ENCODE measurements at regions not wholly inside any gene's neighbourhood (a gene's known extent, or its start where the extent isn't known, plus 50 kb on each side); places are given as distances from the start of the nearest gene placed in this dataset.

DNA sequence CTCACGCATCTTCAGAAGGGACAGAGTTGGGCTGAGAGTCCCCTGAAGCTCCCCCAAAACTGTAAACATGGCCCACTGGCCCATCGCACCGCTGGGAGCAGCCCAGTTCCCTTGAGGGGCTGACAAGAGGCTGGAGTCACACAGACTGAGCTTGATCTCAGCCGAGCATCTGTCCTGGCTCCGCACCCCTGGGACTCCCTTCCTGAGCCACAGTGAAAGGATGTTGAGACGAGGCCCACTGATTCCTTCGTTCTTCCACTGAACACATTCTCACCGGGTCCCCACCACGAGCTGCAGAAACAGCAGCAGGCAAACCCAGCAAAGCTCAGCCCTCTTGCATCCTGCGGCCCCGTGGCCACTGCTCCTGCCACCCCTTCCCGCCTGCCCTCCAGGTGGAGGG is 145.9 kb upstream of the CIBAR2 start:
- DNase-seq, result no peak

DNA sequence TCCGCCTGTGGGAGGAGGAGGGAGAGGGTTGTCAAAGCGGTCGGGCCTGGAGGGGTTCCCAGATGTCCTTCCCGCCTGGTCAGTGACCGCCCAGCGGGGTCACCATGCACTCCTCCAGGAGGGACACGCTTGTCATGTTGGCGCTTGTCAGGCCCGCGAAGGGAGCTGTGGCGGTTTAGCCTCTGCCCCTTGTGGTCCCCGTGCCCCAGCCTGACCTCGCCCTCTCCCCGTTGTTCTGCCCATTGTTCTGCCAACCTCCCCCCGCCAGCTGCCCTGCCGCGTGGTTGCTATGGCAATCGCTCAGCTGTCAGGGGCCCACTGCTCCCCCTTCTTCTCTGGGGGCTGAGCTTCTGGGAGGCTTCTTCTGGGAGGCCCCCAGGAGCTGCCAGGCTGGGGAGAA is 146.4 kb upstream of the CIBAR2 start:
- no peak for DNase-seq

DNA sequence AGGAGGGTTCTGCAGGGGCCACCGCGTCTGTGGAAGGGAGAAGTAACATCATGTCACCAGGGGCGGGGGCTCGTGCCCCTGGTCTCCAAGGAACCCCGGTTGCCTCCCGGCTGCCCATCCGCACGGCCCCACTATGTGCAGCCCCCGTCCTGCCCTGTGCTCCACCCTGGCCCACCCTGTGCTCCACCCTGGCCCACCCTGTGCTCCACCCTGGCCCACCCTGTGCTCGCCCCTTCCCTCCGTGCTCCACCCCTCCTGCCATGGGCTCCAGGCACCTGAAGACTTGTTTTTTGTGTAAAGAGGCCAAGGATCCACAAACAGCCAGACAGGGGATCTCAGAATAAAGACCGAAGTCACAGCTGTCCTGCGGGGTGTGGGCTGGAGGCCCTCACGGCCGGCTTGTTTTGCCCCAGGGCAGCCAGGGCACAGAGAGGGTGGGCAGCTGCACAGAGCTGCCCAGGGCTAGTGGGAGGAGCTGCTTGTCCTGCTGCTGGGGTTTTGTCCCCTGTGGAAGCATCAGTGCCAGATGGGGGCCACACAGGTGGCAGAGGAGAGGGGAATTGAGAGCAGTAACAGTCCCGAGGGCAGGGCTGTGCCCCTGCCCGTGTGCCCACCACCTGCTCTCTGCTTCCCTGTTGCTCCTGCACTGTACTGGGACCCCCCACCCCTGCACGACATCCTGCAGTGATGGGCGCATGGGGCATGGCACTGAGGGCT is 147.0 kb upstream of the CIBAR2 start:
- no peak for DNase-seq

DNA sequence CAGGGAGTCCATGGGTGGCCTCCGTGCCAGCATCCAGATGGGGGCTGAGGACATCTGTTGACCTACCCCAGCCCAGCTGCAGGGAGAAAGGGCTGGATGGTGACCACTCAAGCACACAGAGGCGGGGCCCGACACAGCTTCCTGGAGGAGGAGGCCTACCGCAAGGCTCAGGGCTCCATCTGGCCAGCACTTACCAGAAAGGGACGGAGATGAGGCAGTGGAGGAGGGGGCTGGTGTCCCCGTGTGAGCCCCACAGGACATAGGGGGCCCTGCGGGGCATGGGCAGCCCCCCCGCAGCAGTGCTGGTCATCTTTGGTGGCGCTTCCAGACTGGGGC is 147.5 kb upstream of the CIBAR2 start:
- no peak for DNase-seq

DNA sequence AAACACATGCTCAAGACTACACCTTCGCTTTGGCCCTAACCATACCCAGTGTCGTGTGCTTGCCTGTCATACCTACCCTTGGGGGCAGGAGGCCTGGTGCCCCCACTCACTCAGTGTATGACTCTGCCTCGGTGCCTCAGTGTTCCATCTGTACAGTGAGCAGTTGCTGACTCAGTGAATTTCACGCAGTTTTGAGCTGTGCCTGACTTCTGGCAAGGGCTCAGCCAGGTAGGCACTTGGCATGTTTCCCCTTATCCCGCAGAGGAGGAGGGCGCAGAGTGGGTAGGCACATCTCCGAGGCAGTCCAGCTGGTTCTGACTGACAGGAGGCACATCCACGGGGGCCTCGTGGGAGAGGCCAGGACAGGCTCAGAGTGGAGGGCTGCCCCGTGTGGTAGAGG is 148.9 kb upstream of the CIBAR2 start:
- DNase-seq, result no peak

DNA sequence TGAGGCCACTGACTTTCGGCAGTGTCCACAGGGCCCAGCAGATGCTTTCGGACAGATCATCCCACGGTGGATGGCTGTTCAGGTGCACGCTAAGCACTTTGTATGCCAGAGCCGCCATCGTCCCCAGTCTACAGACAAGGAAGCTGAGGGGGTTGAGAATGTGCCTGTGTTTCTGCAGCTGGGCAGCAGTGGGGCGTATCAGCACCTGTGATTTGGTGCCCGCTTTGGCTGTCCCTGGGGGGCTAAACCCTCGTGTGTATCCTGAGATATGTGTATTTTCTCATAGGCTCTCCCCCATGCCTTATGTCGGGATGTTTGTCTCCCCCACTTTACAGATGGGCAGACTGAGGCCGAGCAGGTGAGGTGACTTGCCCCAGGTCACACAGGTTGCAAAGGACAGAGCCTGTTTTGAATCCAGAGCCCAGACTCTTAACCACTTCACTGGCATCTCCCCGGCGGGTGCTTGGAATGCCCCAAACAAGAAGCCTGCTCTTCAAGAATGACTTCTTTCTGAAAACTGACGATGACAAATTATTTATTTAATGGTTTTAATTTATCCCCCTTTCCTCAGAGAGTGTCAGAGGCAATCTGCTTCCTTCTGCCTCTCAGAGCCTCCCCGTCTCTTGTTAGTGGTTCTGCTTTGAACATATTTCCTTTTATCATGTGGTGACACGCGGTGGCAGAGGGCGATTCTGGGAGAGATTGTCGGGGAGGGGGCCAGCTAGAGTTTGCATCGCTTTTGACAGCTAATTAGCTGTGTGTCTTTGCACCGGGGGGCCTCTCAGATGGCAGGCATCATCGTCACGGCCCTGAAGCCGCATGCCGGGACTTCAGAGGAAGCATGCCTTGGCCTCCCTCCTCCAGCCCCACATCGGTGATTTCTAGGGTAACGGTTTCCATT is 149.6 kb upstream of the CIBAR2 start:
- DNase-seq, result no peak

DNA sequence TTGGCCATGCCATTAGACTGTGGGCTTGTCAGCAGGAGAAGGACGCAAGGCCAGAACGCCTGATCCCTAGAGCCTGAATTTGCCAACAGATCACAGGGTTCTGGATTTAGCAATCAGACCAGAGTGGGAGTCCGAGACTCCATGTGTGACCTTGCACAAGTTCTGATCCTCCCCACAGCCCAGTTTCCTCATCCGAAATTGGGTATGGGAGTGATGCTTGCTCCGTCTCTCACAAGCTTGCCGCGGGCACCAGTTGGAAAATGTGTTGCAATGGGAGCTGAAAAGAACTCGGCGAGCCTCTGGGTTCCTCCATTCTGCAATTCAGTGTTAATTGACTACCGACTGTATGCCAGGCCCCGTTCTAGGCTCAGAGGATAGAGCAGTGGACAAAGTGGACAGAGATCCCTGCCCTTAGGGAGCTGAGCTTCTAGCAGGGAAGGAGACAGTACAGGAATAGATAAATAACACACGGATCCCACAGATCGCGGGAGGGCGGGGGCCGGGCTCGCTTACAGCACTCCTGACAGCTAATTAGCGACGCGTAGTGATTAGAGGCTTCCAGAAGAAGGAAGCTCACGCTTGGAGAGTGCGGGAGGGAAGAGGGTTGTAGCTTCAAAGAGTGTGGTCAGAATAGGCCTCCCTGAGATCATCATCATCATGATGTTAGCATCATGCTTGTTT is 150.4 kb upstream of the CIBAR2 start:
- no peak for DNase-seq

DNA sequence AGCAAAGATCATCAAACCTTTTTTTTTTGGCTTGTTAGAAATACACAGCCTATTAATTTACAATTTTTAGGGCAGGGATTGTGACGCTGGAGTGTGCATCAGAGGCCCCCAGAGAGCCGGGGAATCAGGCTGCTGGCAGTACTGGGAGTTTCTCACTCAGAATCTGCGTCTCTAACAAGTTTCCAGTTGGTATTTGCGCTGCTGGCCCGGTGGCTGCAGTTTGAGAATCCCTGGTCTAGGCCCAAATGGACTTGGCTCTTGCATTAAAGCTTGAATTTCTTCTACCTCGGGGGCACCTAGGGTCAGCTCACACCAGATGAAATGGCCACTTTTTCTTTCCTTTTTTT is 150.9 kb upstream of the CIBAR2 start:
- no peak for DNase-seq

DNA sequence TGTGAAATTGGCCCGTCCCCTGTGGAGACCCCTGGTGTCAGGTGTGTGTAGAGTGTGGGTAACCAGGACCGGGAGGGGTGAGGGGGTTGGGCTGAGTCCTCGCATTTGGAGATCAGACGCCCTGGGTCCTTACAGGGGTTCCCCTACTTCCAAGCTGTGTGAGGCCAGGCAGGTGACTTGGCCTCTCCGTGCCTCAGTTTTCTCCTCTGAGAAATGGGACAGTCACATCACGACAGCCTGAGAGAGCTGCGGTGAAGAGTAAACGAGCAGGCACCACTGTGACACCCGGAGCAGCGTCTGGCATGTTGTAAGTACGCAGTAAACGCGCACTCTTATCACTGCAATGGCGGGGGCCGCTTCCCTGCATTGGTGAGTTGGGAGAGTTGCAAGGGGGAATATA is 152.5 kb upstream of the CIBAR2 start:
- no peak for DNase-seq

DNA sequence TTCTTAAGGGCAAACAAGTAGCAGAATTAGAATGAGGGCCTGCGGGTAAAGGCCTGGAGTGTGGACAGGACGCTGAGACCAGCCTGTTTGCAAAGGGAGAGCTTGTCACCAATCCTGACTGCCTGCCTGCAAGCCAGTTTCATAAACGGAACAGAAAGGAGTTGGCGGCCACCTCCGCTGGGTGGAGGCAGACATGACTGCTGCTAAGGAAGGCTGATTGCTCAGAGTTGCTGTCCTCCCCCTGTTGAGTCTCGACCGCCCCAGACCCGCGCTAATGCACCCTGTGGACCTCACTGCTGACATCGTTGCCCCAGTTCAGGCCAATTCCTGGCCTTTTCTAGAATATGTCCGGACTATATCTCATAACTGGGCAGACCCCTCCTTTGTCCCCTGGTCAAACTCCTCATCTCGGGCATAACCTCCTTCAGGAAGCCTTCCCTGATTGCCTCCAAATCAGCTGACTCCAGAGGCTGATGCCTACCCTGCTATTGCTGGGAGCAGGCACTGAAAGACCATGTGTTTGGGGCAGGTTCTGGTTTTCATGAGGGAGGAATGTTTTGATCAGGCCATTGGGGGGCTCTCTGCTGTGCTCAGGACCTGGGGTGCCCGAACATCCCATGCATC is 153.0 kb upstream of the CIBAR2 start:
- no peak for DNase-seq

DNA sequence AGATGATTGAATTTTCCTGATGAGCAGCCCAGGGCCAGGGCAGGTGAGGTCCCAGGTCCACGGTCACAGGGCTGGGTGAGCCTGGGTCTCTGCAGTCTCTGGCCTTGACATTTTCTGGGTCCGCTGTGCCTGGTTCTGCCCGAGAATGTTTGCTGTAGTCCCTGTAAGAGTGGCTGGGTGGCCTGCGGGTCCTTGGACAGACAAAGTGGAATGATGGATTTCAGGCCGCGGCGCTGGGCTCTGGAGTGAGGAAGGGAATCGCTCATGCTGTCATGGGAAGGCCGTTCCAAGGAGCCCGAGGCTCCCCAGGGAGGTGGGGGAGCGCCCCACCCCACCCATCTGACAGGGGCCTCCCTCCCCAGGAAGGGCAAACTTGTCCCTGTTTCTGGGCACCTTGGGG is 153.5 kb upstream of the CIBAR2 start:
- no peak for DNase-seq

DNA sequence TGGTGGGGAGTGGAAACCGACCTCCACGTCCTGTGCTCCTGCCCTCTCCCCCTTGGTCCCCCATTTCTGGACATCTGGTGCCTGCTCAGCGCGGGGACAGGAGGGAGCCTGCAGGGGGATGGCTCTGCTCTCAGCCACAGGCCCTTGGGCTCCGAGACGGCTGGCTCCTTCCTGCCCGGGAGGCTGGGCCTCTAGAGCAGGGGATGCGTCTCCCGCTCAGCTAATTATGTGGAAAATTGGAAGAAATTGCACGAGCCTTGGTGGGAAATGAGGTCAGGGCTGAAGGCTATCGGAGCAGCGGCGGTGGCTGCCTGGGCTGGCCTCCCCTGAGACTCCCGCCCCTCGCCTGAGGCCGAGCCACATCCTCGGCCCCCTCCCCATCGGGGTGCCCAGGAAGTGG is 154.6 kb upstream of the CIBAR2 start:
- DNase-seq, result no peak

DNA sequence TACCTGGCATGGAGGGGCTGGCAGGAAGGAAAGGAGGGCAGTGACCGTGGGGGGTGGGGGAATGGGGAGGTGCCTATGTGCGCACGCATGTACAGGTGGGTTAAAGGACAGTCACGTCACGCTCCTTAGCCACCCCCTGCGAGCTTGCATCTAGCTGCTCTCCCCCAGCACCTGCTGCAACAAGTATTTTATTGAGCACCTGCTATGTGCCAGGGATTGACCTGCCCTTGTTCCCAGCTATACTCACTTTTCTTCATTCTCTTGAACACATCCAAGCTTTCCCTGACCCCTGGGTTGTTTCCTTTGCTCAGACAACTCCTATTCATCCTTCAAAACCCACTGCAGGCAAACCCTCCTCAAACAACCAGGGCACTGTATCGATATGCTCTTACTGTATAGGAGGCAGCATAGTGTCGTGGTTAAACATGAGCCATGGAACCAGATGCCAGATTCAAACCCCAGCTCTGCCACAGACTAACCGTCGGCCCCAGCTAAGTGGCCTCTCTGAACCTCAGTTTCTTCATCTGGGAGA is 155.2 kb upstream of the CIBAR2 start:
- no peak for DNase-seq

DNA sequence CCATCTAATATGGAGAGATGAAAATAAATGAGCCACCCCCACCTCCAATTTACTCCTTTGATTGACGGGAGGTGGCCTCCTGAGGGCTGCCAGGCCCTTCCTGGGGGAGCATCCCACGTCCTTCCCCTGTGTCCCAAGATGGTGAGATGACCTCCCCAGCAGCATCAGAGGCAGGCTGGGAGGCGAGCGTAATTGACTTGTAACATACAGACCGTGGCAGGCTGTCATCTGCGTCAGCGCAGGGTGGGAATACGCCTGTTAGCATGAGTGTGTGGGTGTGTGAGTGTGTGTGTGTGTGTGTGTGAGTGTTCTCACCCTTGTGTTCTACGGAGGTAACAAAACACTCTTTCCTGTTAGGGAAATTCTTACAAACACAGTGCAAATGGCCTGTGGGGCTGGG is 156.9 kb upstream of the CIBAR2 start:
- no peak for DNase-seq

DNA sequence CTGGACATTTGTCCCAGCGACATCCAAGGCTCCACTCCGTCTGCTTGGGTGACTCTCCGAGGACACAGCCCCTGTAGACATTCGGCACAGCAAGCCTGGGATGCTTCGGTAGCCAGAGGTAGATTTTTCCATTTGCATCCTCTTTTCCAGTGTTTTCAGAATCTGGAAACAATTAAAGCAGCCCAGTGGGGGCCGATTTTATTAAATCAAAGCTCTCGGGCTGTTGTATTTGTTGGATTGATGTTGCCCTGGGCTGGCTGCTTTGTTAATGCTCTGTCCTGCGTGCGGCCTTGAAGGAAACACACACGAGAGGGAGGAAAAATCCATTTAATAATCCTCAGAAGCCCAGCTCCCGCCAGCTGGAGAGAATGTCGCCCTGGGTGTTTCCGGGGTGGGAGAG is 158.1 kb upstream of the CIBAR2 start:
- no peak for DNase-seq

DNA sequence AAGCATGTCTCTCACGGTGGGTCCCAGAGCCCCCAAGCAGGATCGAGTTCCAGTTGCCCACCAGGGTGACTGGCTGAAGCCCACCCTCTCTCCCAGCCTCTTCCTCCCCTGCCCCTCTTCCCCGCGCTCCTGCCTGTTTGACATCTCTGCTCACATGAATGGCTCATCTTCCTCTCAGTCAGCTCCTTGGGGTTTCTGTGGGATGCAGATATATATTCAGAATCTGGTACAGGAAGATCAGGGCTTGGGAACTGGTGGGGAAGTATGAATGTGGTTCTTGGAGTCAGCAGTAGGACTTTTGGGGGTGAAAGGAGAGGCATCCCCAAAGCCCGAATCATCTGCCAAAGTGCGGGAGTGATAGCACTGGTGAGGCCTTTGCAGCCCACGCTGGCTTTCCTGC is 158.9 kb upstream of the CIBAR2 start:
- no peak for DNase-seq

DNA sequence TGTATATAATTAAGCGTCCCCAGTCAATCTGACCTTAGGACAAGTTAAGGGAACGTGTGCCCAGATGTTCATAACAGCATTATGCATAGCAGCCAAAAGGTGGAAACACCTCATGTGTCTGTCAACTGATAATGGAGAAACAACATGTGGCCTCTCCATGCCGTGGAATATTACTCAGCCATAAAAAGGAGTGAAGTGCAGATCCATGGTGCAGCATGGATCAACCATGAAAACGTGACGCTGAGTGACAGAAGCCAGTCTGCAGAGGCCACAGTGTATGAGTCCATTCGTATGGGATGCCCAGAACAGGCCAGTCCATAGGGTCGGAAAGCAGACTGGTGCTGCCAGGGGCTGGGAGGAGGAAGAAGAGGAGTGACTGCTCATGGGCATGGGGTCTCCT is 161.0 kb upstream of the CIBAR2 start:
- DNase-seq, result no peak

DNA sequence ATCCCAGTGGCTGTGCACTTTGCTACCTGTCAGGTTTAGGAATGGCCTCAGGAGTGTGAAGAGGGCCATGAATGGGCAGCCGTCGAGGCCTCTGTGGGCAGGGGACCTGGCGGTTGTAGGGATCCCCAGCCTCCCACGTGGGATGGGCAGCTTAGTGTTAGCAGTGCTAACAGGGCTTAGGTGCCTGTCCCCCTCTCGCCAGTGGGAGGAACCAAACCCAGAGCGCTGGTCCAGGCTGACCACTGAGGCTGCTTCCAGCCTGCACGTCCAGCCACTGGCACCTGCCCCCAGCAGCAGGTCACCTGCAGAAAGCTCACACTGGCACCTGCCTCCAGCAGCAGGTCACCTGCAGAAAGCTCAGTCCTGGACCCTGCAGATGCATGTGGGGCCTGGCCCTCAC is 162.2 kb upstream of the CIBAR2 start:
- DNase-seq, result no peak

DNA sequence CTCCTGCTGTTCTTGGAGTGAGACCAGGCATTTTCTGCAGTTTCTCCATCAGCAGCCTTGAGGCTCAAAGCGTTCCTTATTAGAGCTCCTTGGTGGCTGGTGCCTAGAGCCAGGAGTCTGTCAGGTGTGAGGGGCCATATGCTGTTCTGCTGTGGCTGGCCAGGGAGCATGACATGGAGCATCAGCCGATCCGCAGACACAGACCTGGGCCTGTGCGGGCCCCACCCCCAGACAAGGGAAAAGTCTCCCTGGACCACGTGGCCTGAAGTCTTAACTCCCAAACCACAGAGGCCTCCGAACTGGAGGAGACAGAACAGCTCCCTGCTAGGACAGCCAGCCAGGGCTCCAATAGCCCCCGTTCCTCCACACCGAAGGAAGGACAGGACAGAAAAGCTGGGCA is 162.7 kb upstream of the CIBAR2 start:
- DNase-seq, result no peak

DNA sequence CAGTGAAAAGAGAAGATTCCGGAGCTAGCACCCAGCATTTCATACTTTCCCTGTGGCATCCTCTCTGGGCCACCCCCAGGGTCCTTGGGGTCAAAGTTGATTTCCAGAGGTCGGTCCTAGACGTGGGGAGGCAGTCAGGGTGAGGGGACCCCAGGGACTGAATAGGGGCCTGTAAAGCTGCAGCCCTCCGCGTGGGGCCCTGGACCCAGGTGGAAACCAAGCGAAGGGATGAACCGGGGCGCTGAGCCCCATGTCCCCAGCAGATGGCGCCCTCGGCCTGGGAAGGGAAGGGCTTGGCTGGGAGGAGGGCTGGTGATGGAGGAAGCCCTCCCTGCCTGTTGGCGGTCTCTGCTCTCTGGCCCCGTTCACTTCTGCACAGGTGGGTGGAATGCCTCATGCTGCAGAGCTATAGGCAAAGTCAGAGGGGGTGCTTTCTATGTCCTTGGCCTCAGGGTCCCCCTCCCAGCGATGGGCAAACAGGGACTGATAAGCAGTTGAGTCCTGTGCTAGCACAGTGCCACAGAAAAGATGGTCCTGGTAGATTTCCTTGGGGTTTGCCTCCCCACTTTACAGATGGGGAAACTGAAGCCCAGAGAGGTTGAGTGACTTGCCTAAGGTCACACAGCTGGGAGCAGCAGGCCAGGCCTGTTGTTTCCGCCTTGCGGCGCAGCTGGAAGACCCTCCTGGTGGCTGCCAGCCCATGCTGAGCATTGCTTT is 163.4 kb upstream of the CIBAR2 start:
- peak; percentile 70 for DNase-seq

DNA sequence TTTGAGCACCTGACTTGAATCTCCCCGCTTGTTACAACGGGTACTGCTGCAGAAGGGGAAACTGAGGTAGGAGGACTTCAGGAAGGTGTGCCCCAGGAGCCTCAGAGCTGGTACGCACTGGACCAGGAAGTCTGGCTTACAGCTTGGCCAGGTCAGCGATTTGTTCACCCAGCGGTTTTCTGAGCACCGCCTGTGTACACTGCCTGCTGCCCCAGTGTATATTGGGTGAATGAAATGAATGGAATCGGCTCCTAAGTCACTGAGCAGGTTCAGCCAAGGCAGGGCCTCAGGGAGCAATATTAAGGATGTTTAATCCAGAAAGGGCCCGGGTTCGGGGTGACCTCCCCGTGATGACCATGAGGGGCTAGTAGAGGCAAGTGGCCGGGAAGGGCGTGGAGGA is 164.0 kb upstream of the CIBAR2 start:
- DNase-seq, result no peak

DNA sequence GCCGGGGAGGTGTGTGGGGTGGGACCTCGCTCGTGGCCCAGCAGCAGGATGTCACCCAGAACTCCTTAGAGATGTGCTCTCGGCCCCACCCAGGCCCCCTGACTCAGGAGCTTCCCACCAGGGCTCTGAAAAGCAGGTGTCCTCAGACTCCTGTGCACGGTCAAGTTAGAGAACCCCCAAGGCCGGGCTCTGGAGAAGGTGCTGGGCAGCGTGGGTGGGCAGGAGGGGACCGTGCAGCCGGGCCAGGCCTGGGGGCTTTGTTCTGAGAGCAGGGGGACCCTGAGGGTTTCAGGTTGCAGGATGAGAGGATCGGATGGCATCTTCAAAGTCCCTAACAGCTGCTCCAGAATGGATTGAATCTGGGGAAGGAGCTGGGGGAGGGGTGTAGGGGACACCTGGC is 164.4 kb upstream of the CIBAR2 start:
- no peak for DNase-seq

DNA sequence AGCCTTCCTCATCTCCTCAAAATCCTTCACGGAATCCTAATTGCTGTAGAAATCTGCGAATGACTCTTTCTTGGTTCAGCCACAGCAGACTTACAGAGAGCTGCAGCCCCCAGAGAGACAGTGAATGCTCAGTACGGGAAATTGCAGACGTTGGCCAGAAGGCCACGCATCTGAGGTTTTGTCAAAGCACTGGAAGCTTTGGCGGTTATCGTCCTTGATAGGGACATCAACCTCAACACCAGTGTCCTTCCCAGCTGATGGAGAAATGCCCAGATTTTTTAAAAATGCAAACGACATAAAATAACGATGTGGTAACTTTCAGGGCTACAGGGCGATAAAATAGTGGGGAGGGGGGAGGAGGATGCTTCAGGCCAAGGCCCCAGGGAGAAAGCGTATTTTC is 166.6 kb upstream of the CIBAR2 start:
- DNase-seq, result no peak
